ACHN (cell line): ENCODE measurements at regions not wholly inside any gene's neighbourhood (a gene's known extent, or its start where the extent isn't known, plus 50 kb on each side); places are given as distances from the start of the nearest gene placed in this dataset.
"Not testable (repeated sequence)": the region's sequence is repeated elsewhere in the genome, so short reads cannot be mapped to it uniquely, and the experiment has no call there.

Experiments
- DNase-seq: peaks from one replicate; pipeline ENCODE4 v3.0.0-alpha.2; 2015
- in situ Hi-C: cut with HindIII; loops from 2 replicates; pipeline ENCODE4 v1.10.0; 2017; ENCODE audit warnings: low sequenced_read_pairs, low pct_ligation_motif_present, low pct_unique_long_range_greater_than_20kb

DNA sequence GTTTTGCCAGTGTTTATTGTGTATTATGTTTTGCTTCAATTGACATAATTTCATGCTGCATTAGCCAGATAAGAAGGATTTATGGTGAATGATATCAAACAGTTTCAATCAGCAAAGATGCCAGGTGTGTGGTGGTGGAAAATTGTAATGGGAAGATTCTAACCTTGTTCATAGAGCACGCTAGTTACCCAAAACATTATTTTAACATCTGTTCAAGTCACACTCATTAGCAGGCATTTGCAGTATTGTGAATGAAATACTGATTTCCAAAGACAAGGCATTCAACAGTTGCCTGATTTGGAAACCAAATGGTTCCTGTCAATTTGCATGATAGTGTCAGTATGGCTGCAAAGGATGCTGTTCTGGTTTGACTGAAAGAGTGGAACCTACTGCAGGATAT lies 129.7 kb downstream of the EPC1 start:
- in situ Hi-C loops: no loop called here
- no peak for DNase-seq

DNA sequence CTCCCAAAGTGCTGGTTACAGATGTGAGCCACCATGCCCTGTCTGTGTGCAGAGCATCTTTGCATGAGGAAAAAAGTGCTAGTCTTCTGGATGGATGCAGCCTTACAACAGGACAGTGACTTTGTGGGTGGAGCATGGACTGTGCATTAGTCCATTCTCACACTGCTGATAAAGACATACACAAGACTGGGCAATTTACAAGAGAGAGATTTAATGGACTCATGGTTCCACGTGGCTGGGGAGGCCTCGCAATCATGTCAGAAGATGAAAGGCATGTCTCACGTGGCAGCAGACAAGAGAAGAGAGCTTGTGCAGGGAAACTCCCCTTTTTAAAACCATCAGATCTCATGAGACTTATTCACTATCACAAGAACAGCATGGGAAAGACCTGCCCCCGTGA lies 133.1 kb downstream of the EPC1 start:
- DNase-seq, in situ Hi-C loops: not testable (repeated sequence)

DNA sequence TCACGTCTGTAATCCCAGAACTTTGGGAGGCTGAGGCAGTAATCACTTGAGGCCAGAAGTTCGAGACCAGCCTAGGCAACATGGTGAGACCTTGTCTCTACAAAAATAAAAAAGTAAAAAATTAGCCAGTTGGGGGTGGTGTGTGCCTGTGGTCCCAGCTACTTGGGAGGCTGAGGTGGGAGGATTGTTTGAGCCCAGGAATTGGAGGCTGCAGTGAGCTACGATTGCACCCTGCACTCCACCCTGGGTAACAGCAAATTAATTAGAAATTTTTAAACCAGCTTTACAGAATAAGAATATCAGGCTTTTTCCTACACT lies 136.0 kb downstream of the EPC1 start:
- in situ Hi-C loops: no loop called here
- DNase-seq: no peak

DNA sequence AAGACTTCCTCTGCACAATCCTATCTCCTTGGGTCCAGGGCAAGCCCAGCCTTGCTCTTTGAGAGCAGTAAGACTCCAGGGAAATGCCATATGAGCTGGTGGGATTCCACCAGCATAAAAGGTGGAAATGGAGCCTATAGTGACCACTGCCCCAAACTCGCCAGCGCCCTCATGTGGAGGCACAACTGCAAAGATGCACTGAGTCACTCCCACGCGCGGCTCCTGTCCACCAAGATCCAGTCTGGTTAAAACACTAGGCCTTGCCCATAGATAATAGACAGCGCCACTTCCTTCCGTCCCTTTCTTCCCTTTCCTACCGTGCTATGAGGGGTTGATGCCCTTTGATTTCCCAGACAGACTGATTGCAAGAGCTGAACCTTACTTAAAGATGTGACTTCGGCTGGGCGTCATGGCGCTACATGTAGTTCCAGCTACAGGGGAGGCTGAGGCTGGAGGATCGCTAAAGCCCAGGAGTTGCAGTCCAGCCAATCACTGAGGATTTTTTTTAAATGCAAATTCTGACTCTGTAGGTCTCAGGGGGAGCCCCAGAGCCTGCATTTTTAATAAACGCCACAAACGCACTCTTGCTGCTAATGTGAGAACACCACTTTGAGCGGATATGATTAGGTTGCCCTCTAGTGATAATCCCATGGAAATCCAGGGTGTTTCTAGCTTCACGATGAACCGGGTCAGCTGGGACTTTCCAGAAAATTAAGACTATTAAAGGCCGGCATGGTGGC lies 136.5 kb downstream of the EPC1 start:
- DNase-seq: peak; percentile 60

DNA sequence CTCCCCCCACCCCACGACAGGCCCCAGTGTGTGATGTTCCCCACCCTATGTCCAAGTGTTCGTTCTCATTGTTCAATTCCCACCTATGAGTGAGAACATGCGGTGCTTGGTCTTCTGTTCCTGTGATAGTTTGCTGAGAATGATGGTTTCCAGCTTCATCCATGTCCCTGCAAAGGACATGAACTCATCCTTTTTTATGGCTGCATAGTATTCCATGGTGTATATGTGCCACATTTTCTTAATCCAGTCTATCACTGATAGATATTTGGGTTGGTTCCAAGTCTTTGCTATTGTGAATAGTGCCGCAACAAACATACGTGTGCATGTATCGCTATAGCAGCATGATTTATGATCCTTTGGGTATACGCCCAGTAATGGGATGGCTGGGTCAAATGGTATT lies 139.0 kb downstream of the EPC1 start:
- DNase-seq, in situ Hi-C loops: not testable (repeated sequence)

More for the DNA sequence above, 136.5 kb downstream of the EPC1 start:
- in situ Hi-C loops: no loop called here

DNA sequence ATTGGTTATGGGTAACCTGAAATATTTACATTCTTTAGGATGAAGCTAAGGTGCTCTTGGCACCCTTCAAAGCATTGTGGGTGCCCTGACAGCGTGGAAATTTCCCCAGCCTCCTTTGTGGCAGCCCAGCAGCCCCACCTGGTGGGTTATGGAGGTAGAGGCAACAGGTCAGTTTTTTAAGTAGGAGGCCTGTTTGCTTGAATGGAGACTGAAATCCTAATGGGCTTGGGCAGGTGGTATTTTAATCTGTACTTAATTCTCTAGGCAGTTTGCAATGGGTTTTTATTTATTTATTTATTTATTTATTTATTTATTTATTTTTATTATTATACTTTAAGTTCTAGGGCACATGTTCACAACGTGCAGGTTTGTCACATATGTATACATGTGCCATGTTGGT lies 139.4 kb downstream of the EPC1 start:
- in situ Hi-C loops: no loop called here
- DNase-seq: peak; percentile 42

DNA sequence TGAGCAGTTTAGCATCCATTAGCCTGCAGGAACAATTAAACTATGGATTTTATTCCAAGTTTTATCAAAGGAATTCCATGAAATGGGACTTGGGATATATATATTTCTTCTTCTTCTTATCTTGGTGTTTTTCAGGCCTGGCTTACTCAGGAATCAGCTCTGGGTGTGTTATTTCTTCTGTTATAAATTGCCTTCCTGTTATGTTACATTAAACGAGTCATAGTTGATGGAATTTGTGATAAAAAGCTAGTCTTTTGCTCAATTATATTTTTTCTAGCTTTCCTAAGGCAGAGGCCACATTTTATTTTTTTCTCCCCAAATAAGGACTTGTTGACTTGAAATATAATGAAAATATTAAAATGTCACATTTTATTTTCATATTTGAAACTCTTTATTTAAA lies 141.3 kb downstream of the EPC1 start:
- in situ Hi-C loops: no loop called here
- no peak for DNase-seq

DNA sequence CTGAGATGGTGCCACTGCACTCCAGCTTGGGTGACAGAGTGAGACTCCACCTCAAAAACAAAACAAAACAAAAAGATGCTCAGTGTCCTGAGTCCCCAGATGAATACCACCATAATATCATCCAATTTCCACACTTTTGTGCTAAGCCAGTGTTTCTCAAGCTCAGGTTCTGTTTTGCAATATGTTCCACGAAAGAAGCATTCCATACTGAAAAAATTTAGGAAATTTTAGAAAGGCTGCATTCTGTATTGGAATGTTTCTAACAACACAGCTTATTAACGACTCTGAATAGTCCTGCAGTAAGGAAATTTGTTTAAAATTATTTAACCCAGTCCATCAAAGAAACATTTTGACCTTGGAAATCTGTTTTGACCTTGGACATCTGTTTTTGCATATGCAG lies 142.4 kb downstream of the EPC1 start:
- in situ Hi-C loops: no loop called here
- no peak for DNase-seq

DNA sequence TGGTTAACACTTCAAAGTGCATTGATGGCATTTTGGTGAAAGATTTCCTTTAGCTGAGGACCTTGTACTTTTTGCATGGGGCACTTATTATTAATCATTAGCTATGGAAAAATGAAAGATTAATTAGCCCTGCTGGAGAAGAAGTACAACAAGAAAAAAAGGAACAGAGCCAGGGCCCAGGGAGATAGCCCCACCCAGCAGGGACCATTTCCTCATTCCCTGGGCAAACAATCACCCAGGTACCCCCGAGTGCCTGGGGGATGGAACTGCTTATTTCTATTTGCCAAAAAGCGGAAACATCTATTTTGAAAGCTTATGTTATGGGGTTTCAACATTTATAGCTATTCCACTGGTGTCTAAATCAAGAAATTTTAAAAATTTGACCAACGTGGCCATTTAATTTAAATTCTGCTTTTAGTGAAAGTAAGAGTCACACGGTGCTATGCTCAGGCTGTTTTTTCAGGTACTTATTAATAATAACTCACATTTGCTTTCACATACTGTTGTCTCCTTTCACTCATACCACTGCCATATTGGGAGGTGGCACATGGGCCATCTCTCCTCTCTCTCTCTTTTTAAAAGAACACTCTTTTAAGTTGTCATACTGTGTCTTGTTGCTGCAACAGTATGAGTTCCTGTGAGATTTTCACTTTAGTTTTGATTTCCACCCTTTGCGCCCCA lies 143.6 kb upstream of the KIF5B start:
- in situ Hi-C loops: no loop called here
- no peak for DNase-seq

DNA sequence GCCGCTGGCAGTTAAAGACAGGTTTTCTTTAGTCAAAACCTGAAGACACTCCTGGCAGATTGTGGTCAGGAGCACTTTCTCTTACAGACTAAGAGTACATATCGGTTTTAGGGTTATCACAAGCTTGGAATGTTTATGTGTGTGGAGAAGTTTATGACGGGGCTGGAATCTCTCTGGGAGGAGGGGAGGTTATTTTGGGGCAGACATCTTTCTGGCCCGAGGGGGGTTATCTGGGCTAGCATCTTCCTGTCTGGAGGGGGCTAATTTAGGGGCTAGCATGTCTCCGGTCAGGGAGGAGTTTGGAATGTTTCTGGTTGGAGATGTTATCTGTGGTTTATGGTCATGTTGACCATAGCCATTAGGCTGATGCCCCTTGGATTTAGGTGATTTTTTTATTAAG lies 141.2 kb upstream of the KIF5B start:
- in situ Hi-C loops: no loop called here
- DNase-seq: no peak

DNA sequence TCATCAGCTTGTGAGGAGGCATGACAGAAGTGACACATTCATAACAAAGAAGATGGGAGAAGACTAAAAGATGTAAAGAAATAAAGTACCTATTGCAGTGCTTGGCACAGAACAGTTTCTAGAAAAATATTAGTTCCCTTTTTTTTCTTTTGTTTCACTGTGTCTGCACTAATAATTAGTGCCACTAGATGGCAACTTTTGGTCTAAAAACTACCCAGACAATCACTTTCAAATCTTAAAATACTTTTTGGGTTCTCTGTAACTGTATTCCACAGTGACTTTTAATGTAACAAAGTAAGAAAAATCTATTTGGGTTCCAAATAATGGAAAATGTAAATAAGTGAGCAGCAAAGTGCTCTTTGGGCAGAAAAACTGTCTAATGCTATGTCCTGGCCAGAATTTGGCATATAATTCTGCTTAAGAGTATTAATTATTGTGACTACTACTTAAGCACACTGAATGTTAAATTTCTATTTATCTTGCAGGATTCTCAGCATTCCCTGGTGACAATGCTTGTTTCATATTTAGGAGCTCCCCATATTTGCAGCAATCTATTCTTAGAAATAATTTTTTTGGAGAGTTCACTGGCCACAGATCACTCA lies 134.8 kb upstream of the KIF5B start:
- peak; percentile 31 for DNase-seq
- in situ Hi-C loops: no loop called here

DNA sequence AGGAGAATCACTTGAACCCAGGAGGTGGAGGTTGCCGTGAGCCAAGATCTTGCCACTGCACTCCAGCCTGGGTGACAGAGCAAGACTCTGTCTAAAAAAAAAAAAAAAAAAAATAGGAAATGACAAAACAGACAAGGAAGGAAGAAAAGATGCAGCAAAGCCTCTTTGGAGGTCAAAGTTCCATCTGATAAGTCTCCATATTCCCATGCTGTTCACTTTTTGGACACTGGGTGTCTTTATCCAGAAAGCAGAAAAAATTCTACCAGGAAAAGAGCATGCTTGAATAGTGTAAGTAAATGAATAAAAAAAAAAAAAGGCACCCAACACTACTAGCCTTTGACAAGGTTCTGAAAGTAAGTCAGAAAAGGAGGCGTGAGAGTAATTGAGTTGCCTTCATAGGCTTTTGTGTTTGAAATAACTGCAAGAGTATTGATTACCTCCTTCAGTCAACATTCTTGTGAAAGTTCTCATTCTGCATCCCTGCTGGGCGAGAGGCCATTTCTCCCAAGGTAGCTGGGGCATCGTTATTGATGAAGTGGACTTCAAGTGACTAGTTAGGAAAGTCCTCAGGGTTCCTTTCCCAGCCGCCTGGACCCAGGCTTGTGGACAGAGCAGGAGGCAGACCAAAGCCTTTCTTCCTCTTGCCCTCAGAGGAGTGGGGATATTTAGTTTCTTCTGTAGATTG lies 133.3 kb upstream of the KIF5B start:
- in situ Hi-C loops: no loop called here
- peak; percentile 31 for DNase-seq

DNA sequence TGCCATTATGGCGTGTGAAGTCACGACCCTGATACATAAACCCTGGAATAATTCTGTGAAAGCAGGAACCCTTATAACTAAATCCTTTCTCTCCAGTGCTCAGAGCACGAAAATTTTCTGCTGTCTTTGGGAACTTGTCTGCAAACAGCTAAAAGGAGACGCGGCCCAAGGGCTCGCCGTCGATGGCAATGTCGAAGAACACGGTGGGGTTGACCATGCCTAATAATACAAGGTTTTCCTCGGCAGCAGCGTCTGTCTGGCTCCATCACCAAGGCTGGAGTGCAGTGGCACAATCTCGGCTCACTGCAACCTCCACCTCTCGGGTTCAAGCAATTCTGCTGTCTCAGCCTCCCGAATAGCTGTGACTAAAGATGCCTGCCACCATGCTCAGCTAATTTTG lies 132.4 kb upstream of the KIF5B start:
- DNase-seq, in situ Hi-C loops: not testable (repeated sequence)

DNA sequence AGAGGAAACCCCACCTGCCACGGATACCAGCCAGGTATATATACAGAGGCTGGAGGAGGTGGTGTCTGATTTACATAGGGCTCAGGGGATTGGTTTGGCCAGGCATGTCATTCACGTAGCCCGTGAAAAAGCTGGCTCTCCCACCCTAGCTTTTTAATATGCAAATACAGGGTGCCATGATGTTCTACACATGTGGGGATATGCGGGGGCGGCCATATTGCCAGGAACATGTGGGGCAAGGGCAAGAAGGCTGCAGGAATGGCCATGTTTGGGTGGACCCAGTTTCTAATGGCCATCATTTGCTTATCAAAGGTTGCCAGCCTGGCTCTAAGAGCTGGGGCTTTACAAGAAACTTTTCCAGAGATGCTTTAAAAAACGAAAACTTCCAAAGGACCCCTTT lies 131.5 kb upstream of the KIF5B start:
- in situ Hi-C loops: no loop called here
- no peak for DNase-seq

DNA sequence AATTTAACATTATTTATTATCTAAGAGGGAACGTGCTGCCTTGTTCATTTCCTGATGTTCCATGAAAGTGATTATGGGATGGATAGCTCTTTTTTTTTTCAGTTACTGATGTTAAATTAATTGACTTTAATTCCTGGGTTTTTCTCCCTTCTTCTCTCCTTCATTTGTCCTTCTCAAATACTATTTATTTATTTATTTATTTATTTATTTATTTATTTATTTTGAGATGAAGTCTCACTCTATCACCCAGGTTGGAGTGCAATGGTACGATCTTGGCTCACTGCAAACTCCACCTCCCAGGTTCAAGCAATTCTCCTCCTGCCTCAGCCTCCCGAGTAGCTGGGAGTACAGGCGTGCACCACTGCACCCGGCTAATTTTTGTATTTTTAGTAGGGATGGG lies 127.4 kb upstream of the KIF5B start:
- DNase-seq, in situ Hi-C loops: not testable (repeated sequence)

DNA sequence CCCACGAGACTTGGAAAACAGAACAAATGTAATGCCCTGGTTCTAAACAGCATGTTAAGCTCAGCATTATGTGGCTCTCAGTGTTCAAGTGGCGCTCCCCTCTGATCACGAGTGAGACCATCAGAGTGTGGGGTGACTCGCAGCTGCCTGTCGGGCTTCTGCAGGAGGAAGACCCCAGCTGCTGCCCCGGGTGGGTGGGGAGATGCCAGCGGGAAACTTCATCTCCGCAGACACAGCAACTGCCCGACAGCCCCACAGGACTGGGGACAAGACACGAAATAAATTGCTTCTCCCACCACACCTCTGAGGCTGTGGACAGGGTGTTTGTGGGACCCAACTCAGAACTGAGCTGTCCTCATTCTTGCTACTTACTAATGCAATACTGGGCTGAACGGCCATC lies 126.3 kb upstream of the KIF5B start:
- DNase-seq: no peak
- in situ Hi-C loops: no loop called here

DNA sequence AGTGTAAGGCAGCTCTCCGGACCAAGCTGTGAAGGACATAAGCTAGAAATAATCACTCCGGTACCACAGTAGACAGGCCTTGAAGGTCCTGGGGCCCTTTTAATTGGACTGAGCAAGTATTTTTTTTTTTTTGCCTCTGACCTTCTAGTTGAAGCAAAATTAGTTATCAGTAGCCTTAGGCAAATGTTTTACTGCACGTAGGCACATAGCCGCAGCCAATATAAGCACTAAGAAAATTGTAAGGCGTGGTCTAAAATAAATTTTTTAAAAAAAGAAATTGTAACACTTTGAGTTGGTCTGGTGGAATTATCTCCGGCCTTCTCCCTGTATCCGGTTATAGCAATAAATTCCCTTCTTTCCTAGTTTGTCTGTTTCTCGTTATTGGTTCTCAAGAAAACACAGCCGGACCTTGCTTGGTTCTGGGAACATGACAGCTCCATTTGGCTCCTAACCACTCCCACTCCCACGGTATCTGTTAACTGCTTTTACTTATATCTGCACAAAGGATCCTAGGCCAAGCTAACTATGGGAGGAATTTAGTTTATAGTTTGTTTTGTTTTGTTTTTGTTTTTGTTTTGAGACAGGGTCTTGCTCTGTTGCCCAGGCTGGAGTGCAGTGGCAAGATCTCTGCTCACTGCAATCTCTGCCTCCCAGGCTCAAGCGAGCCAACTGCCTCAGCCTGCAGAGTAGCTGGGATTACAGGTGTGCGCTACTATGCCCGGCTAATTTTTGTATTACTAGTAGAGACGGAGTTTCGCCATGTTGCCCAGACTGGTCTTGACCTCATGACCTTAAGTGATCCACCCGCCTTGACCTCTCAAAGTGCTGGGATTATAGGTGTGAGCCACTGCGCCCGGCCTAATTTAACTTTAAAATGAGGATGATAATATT lies 124.4 kb upstream of the KIF5B start:
- in situ Hi-C loops: no loop called here
- no peak for DNase-seq

DNA sequence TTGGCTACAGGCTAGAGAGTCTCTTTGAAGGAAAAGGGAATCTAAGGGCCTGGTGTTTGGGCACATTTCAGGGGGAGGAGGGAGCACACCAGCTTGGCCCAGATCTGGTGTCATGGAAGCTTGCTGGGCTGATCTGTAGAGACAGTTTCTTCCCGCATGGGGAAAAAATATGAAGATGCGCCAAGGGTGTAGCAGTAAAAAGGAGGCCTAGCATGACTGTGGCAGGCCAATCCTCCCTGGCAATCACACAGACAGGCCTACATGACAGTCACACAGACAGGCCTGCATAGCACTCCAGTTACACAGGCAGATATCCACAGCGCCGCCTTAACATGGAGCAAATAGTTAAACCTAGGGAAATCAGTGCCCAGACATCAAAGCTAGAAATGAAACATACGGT lies 123.6 kb upstream of the KIF5B start:
- DNase-seq: no peak
- in situ Hi-C loops: no loop called here

DNA sequence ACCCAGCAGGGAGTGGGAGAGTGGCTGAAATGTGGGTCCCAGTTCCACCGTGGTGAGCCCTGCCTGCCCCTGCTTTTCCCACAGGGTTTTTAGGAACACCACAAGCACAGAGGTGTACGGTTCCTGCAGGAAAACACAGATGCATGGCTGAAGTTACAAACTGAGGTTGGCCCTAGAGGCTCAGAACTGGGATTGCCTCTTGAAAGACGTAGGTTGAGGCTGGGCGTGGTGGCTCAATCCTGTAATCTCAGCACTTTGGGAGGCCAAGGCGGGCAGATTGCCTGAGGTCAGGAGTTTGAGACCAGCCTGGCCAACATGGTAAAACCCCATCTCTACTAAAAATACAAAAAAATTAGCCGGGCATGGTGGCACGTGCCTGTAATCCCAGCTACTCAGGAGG lies 121.4 kb upstream of the KIF5B start:
- in situ Hi-C loops: not testable (repeated sequence)

More for the DNA sequence above, 121.4 kb upstream of the KIF5B start:
- not testable (repeated sequence) for DNase-seq
